Suprapubic skin (tissue), 4 donors: ENCODE measurements at regions not wholly inside any gene's neighbourhood (a gene's known extent, or its start where the extent isn't known, plus 50 kb on each side); places are given as distances from the start of the nearest gene placed in this dataset.

Experiments used
- EP300 ChIP-seq: sonication (generic); formaldehyde crosslinking; IDR thresholded peaks from one replicate; pipeline ENCODE4 v1.6.1; 2017; ENCODE audit warnings: antibody characterized with exemption
- POLR2A ChIP-seq, 2 donors: fragments of 450-650 bp; IDR thresholded peaks; one replicate each; pipeline ENCODE4 v1.6.1; 2017; ENCODE audit warnings: antibody characterized with exemption in 2 of 2, mild to moderate bottlenecking in 2 of 2, moderate library complexity in 2 of 2
- POLR2AphosphoS5 ChIP-seq, 3 donors: sonication (generic); formaldehyde crosslinking; IDR thresholded peaks; one replicate each; pipeline ENCODE4 v1.6.1; 2017; ENCODE audit warnings: antibody characterized with exemption in 3 of 3

GRCh38 chr15:35741881-35742280 lies 195.9 kb upstream of the DPH6 start:
- TF ChIP-seq EP300 = no peak
- TF ChIP-seq POLR2AphosphoS5 (IDR thresholded peaks at IDR 0.05) = no peak
- no peak for TF ChIP-seq POLR2A (IDR thresholded peaks at IDR 0.05)
